Hepatocyte (in vitro differentiated cells): ENCODE measurements at regions not wholly inside any gene's neighbourhood (a gene's known extent, or its start where the extent isn't known, plus 50 kb on each side); places are given as distances from the start of the nearest gene placed in this dataset.

Source experiments
- EZH2 ChIP-seq: fragments of 200-600 bp; sonication (generic); IDR thresholded peaks from 2 replicates; pipeline ENCODE4 v1.6.1; 2016; ENCODE audit warnings: antibody characterized with exemption, mild to moderate bottlenecking, borderline replicate concordance
- EZH2phosphoT487 ChIP-seq: fragments of 200-600 bp; sonication (generic); IDR thresholded peaks from one replicate; pipeline ENCODE4 v1.6.1; 2018; ENCODE audit warnings: antibody characterized with exemption, mild to moderate bottlenecking, low read depth, moderate library complexity; ENCODE audit not compliant: unreplicated experiment, severe bottlenecking

- TF ChIP-seq EZH2phosphoT487 (no peak), EZH2 (no peak)
Measured at GRCh38 chr18:41789001-41789400, 166.0 kb upstream of the PIK3C3 start.
